MV-4-11 (cell line): ENCODE measurements at regions not wholly inside any gene's neighbourhood (a gene's known extent, or its start where the extent isn't known, plus 50 kb on each side); places are given as distances from the start of the nearest gene placed in this dataset.
A peak's percentile ranks its signal among the peaks of the same experiment; 100 is the strongest.

ENCODE experiments used
- DNase-seq: peaks from one replicate; lab custom pipeline; 2025; lab: John Stamatoyannopoulos, UW

GRCh38 chrY:21267164-21267563 is 244.0 kb upstream of the RBMY1B start:
- DNase-seq = no peak

- no peak for DNase-seq
Observed at GRCh38 chrY:21287769-21288168, 223.4 kb upstream of the RBMY1B start.

- DNase-seq = peak; percentile 17
Observed at GRCh38 chrY:21288908-21289307, 222.2 kb upstream of the RBMY1B start.

GRCh38 chrY:21295206-21295605 is 215.9 kb upstream of the RBMY1B start:
- peak; percentile 50 for DNase-seq

DNA sequence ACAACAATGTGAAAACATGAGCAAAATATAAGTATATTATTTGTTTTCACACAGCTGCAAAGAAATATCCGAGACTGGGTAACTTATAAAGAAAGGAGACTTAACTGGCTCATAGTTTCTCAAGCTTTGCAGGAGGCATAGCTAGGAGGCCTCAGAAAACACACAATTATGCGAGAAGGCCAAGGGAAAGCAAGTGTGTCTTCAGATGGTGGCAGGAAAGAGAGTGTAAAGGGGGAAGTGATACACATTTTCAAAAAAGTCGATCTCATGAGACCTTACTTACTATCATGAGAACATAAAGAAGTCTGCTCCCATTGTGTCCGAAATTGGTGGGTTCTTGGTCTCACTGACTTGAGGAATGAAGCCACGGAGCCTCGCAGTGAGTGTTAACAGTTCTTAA is 208.9 kb upstream of the RBMY1B start:
- DNase-seq = peak; percentile 59

- peak; percentile 2 for DNase-seq
Observed at GRCh38 chrY:21315366-21315765, 195.8 kb upstream of the RBMY1B start.
